MM.1S (cell line): ENCODE measurements at regions not wholly inside any gene's neighbourhood (a gene's known extent, or its start where the extent isn't known, plus 50 kb on each side); places are given as distances from the start of the nearest gene placed in this dataset.

Experiments used
- DNase-seq: peaks from one replicate; pipeline ENCODE4 v3.0.0-alpha.2; 2015
- H2AFZ ChIP-seq: fragments of 300-600 bp; sonication (generic); 2 replicates; pipeline ENCODE4 v1.6.0; 2016; ENCODE audit warnings: antibody characterized with exemption, low read length
- H3F3A ChIP-seq: fragments of 300-600 bp; sonication (generic); 2 replicates; pipeline ENCODE4 v1.6.1; 2016; ENCODE audit warnings: mild to moderate bottlenecking, antibody characterized with exemption, low read length, moderate library complexity, mixed read lengths; ENCODE audit not compliant: insufficient read depth
- H3K27ac ChIP-seq: fragments of 300-600 bp; sonication (generic); 2 replicates; pipeline ENCODE4 v1.5.1; 2016; ENCODE audit warnings: mild to moderate bottlenecking, low read length
- H3K27me3 ChIP-seq: fragments of 300-600 bp; sonication (generic); replicated peaks from 2 replicates; pipeline ENCODE4 v1.6.0; 2016; ENCODE audit warnings: low read length; ENCODE audit not compliant: insufficient read depth
- H3K36me3 ChIP-seq: fragments of 300-600 bp; sonication (generic); replicated peaks from 2 replicates; pipeline ENCODE4 v1.6.1; 2016; ENCODE audit warnings: mild to moderate bottlenecking, low read length, mixed read lengths; ENCODE audit not compliant: insufficient read depth
- H3K4me1 ChIP-seq: fragments of 300-600 bp; sonication (generic); 2 replicates; pipeline ENCODE4 v1.6.1; 2016; ENCODE audit warnings: low read length, mixed read lengths
- H3K4me2 ChIP-seq: fragments of 300-600 bp; sonication (generic); 2 replicates; pipeline ENCODE4 v1.6.0; 2016; ENCODE audit warnings: low read depth, low read length
- H3K4me3 ChIP-seq: fragments of 300-600 bp; sonication (generic); 2 replicates; pipeline ENCODE4 v1.5.1; 2016; ENCODE audit warnings: low read length, mixed read lengths
- H3K79me2 ChIP-seq: fragments of 300-600 bp; sonication (generic); 2 replicates; pipeline ENCODE4 v1.6.1; 2016; ENCODE audit warnings: mixed run types, low read length, mixed read lengths
- H3K9ac ChIP-seq: fragments of 300-600 bp; sonication (generic); 2 replicates; pipeline ENCODE4 v1.6.1; 2016; ENCODE audit warnings: low read length, mixed read lengths
- H3K9me2 ChIP-seq: fragments of 300-600 bp; sonication (generic); replicated peaks from 2 replicates; pipeline ENCODE4 v1.6.1; 2016; ENCODE audit warnings: mild to moderate bottlenecking, low read length, mixed read lengths; ENCODE audit not compliant: insufficient read depth
- H3K9me3 ChIP-seq: fragments of 300-600 bp; sonication (generic); replicated peaks from 2 replicates; pipeline ENCODE4 v1.6.1; 2016; ENCODE audit warnings: mild to moderate bottlenecking, low read length, mixed read lengths; ENCODE audit not compliant: insufficient read depth
- H4K20me1 ChIP-seq: fragments of 300-600 bp; sonication (generic); 2 replicates; pipeline ENCODE4 v1.6.1; 2016; ENCODE audit warnings: mild to moderate bottlenecking, low read length, moderate library complexity, mixed read lengths; ENCODE audit not compliant: insufficient read depth
- CTCF ChIP-seq: fragments of 300-600 bp; sonication (generic); IDR thresholded peaks from 2 replicates; pipeline ENCODE4 v1.5.1; 2016; ENCODE audit warnings: antibody characterized with exemption, low read length, mixed read lengths
- EZH2 ChIP-seq: fragments of 300-600 bp; sonication (generic); optimal IDR thresholded peaks from 2 replicates; pipeline ENCODE3; 2017; ENCODE audit warnings: low read depth, mild to moderate bottlenecking, antibody characterized with exemption, low read length, mixed read lengths
- EZH2phosphoT487 ChIP-seq: fragments of 300-600 bp; sonication (generic); IDR thresholded peaks from 2 replicates; pipeline ENCODE4 v1.6.1; 2018; ENCODE audit warnings: antibody characterized with exemption, low read length

GRCh38 chr15:27623560-27624305, 475.4 kb downstream of the OCA2 start:
- no peaks in the 10 kb centered on the region for H3K9me3 ChIP-seq
- H2AFZ ChIP-seq = peak overlapping the region; percentile 5; the same call in 1 of the 2 replicates
- H3K4me3 ChIP-seq = peak overlapping the region; percentile 50
- DNase-seq = peak; percentile 93
- peak overlapping the region; percentile 97 for H3K27ac ChIP-seq
- peaks cover 32% of the 10 kb centered on the region for H3F3A ChIP-seq
- H3K4me1 ChIP-seq = peaks cover 24% of the 10 kb centered on the region
- no peaks in the 10 kb centered on the region for H3K27me3 ChIP-seq
- no peaks in the 10 kb centered on the region for H3K36me3 ChIP-seq
- H4K20me1 ChIP-seq = no peaks in the 10 kb centered on the region
- TF ChIP-seq CTCF = no peak
- no peak for TF ChIP-seq EZH2
- no peak for TF ChIP-seq EZH2phosphoT487
- peak overlapping the region; percentile 86 for H3K9ac ChIP-seq
- peak overlapping the region; percentile 88 for H3K4me2 ChIP-seq
- no peaks in the 10 kb centered on the region for H3K79me2 ChIP-seq
- no peaks in the 10 kb centered on the region for H3K9me2 ChIP-seq

- Histone ChIP-seq H3K27me3 (no peaks in the 10 kb centered on the region), H3K36me3 (no peaks in the 10 kb centered on the region), H3F3A (peaks cover 32% of the 10 kb centered on the region), H3K79me2 (no peaks in the 10 kb centered on the region), H4K20me1 (no peaks in the 10 kb centered on the region), H3K9me3 (no peaks in the 10 kb centered on the region), H3K27ac (peak overlapping the region; percentile 97), H3K9me2 (no peaks in the 10 kb centered on the region), H3K4me2 (peak overlapping the region; percentile 88), H3K9ac (peak overlapping the region; percentile 86), H3K4me3 (peak overlapping the region; percentile 50), H3K4me1 (peaks cover 24% of the 10 kb centered on the region), H2AFZ (peak overlapping the region; percentile 5)
- peak; percentile 78 for DNase-seq
- no peak for TF ChIP-seq EZH2
- TF ChIP-seq EZH2phosphoT487 = no peak
- no peak for TF ChIP-seq CTCF
Measured at GRCh38 chr15:27623149-27623548, 476.0 kb downstream of the OCA2 start.

- Histone ChIP-seq H3K27ac (peak overlapping the region; percentile 97), H3K36me3 (no peaks in the 10 kb centered on the region), H3K27me3 (no peaks in the 10 kb centered on the region), H2AFZ (peak overlapping the region; percentile 5), H3K4me1 (peaks cover 24% of the 10 kb centered on the region), H3K9ac (peak overlapping the region; percentile 86), H3F3A (peaks cover 32% of the 10 kb centered on the region), H3K9me3 (no peaks in the 10 kb centered on the region), H3K4me2 (peak overlapping the region; percentile 88), H3K79me2 (no peaks in the 10 kb centered on the region), H3K4me3 (peak overlapping the region; percentile 50), H3K9me2 (no peaks in the 10 kb centered on the region), H4K20me1 (no peaks in the 10 kb centered on the region)
- DNase-seq = no peak
- TF ChIP-seq EZH2 (no peak), EZH2phosphoT487 (no peak), CTCF (no peak)
Measured at GRCh38 chr15:27622371-27622770, 476.7 kb downstream of the OCA2 start.
